ENCODE measurements at regions not wholly inside any gene's neighbourhood (a gene's known extent, or its start where the extent isn't known, plus 50 kb on each side); places are given as distances from the start of the nearest gene placed in this dataset.
"Not testable (repeated sequence)": the region's sequence is repeated elsewhere in the genome, so short reads cannot be mapped to it uniquely, and the experiment has no call there.

- peak; percentile 47 for DNase-seq
Measured at GRCh38 chr12:116434155-116435011, 124.8 kb upstream of the MAP1LC3B2 start.

- DNase-seq = no peak
Measured at GRCh38 chr12:116435984-116436383, 123.2 kb upstream of the MAP1LC3B2 start.

GRCh38 chr12:116436561-116437249, 122.5 kb upstream of the MAP1LC3B2 start:
- DNase-seq = no peak

DNA sequence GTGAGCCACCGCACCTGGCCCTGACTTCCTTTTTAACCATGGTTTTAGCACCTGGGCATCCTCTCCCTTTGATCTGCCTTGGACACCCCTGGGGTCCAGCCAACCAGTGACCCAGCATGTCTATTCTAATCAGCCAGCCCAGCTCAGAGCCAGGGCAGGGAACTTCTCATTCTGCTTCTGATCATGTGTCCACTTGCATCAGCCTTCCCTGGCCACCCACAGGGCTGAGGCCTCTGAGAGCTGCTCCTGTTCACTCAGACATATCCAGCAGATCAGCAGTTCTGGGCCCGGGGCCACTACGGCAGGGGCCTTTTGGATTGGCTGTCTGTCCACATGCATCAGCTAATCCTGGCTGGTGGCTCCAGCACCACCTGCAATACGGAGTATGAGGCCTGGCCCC, 117.9 kb upstream of the MAP1LC3B2 start:
- no peak for DNase-seq

DNA sequence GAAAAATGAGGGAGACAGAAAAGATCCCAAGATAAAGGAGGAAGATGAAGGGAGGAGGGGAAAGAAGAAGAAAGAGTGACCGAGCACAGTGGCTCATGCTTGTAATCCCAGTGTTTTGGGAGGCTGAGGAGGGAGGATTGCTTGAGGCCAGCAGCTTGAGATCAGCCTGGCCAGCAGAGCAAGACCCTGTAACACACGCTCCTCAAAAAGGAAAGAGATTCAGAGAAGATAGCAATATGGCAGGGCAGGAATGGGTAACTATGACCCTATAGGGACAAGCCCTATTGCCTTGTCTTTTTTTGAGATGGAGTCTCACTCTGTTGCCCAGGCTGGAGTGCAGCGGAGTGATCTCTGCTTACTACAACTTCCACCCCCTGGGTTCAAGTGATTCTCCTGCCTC, 116.9 kb upstream of the MAP1LC3B2 start:
- no peak for DNase-seq

GRCh38 chr12:116442946-116443345, 116.2 kb upstream of the MAP1LC3B2 start:
- DNase-seq = no peak

GRCh38 chr12:116443821-116444589, 115.2 kb upstream of the MAP1LC3B2 start:
- no peak for DNase-seq

- DNase-seq = no peak
Measured at GRCh38 chr12:116444590-116444943, 114.6 kb upstream of the MAP1LC3B2 start.

GRCh38 chr12:116448165-116448739, 110.9 kb upstream of the MAP1LC3B2 start:
- no peak for DNase-seq

DNA sequence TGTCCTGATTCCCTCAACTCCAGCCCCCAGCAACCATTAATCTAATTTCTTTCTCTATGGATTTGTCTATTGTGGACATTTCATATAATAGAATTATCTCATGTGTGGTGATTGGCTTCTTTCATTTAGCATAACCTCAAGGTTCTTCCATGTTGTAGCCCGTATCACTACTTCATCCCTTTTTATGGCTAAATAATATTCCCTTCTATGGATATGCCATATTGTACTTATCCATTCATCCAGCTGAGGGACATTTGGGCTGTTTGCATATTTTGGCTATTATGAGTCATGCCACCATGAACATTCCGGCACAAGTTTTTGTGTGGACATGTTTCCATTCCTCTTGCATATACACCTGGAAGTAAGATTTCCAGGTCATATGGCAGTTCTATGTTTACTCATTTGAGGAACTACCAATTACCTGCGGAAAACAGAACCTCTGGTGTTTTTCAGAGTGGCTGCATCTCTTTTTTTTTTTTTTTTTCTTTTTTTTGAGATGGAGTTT, 108.7 kb upstream of the MAP1LC3B2 start:
- no peak for DNase-seq

- not testable (repeated sequence) for DNase-seq
Measured at GRCh38 chr12:116452975-116453374, 106.2 kb upstream of the MAP1LC3B2 start.

- DNase-seq = no peak
Measured at GRCh38 chr12:116453631-116454030, 105.5 kb upstream of the MAP1LC3B2 start.

DNA sequence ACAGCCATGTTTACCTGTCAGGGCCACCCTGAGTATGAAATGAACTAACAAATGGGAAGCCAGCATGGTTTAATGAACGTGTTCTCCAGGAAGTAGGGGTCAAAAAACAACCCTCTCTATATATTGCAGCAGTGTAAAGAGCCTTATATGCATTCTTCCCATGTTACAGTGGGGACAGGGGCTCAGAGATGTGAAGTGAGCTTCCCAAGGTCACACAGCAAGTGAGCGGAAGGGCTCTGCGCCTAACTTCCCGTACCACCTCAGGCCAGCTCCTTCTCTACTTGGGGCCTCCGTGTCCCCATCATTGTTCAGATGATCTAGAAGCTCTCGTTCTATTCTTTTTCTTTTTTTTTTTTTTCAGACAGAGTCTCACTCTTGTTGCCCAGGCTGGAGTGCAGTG, 105.1 kb upstream of the MAP1LC3B2 start:
- DNase-seq = no peak

DNA sequence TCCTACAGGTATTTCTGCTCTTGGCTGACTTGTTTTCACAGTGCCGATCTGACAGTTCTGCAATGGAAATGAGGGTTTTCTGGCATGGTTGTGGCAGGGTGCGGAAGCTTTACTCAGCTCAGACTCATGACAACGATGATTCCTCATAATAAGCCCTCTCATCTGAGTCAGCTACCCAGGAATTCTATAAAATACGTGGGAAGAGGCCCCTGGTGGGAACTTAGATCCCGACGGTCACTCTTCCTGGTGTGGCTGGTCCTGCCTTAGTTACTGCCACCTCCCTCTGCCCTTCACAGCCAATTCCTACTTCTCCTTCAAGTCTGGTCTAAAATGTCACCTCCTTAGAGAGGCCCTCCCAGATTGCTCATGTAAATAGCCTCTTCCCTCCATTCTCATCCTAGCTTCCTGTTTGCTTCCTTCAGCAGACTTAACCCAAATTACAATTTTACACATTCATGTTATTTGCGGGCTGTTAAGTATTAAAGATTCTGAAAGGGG, 104.2 kb upstream of the MAP1LC3B2 start:
- no peak for DNase-seq

DNA sequence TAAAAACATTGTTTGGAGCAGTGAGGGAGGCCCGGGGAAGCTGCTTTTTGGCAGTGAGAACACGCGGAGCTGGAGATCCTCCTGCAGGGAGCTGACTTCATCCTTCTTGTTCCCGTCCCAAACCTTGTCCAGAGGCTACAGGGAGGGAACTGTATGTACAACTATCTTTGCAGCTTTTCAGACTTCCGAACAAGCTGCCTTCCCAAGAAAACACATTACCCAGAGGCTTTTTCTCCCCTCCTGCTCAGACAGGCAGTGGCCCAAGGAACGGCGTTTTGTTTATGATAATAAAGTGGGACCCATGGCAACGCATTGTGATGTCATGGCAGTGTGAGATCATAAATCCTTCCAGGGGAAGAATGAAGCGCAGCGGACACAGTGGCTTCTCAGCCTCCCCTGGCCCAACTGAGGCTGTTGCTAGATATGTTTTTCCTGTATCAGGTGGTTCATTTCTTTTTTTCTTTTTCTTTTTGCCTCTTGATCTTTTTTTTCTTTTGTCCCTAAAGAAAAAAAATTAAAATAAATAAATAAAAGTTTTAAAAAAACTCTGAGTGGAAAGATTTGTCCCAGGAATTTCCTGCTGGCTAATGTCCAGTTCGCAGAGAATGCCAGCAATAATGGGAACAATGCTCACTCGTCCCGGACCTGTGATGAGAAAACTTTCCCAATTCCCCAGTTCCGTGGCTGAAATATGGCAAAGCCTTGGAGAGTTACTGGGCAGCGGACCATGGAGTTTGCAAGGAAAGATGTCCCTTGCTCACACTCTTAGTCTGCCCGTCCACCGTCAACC, 103.4 kb upstream of the MAP1LC3B2 start:
- peak; percentile 27 for DNase-seq

DNA sequence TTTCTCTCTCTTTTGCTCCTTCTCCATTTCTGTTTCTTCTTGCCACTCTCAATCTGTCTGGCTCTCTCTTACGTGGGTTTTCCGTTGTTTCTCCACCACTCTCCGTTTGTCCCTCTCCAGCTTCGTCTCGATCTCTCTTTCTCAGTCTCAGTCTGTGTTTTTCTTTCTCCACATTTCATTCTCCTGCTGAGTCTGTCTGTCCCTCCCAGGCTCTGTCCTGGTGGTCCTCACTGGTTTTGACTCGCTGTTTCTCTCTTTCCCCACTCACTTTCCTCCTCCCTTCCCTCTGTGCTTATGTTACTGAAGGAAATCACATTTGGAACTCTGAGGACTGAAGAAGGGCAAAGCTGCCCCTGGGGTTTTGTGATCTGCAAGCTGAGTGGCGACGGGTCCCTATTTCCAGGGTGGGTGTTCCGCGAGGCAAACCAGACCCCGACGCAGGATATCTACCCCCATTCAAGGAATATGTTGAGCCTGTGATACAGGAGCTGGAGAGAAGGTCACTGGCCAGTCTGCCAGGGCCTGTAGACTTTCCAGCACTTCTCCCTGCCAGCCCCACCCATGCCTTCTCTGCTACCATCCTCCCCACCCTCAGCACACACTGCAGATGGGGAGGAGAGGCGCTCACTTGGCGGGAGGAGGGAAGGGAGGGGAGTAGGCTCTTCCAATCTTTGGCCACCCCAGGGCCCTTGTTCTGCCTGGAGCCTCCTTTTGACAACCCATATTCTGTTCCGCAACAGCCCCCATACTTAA, 102.7 kb upstream of the MAP1LC3B2 start:
- DNase-seq = no peak

GRCh38 chr12:116458492-116458891, 100.7 kb upstream of the MAP1LC3B2 start:
- DNase-seq = no peak

- no peak for DNase-seq
Measured at GRCh38 chr12:116459011-116459875, 99.9 kb upstream of the MAP1LC3B2 start.

GRCh38 chr12:116459916-116460663, 99.1 kb upstream of the MAP1LC3B2 start:
- no peak for DNase-seq
